NCI-H82 treated with DMSO at 0.1 percent for 48 hours (cell line): ENCODE measurements at regions not wholly inside any gene's neighbourhood (a gene's known extent, or its start where the extent isn't known, plus 50 kb on each side); places are given as distances from the start of the nearest gene placed in this dataset.
"Not testable (repeated sequence)": the region's sequence is repeated elsewhere in the genome, so short reads cannot be mapped to it uniquely, and the experiment has no call there.

Experiments
- DNase-seq: peaks from one replicate; lab custom pipeline; 2025; ENCODE audit not compliant: unreplicated experiment; lab: John Stamatoyannopoulos, UW

- not testable (repeated sequence) for DNase-seq
Observed at GRCh38 chr19:21668072-21668773, 99.2 kb downstream of the ZNF100 start.

GRCh38 chr19:21655540-21656126 is 111.7 kb downstream of the ZNF100 start:
- DNase-seq, result no peak

GRCh38 chr19:21651478-21651877 is 115.9 kb downstream of the ZNF100 start:
- DNase-seq, result not testable (repeated sequence)

GRCh38 chr19:21638776-21639175 is 128.6 kb downstream of the ZNF100 start:
- no peak for DNase-seq

GRCh38 chr19:21626924-21627697 is 121.7 kb downstream of the ZNF429 start:
- DNase-seq, result no peak

- DNase-seq, result no peak
Observed at GRCh38 chr19:21626091-21626490, 120.7 kb downstream of the ZNF429 start.

- no peak for DNase-seq
Observed at GRCh38 chr19:21622920-21623319, 117.5 kb downstream of the ZNF429 start.

- DNase-seq, result no peak
Observed at GRCh38 chr19:21621671-21622070, 116.3 kb downstream of the ZNF429 start.

GRCh38 chr19:21617740-21618339 is 112.4 kb downstream of the ZNF429 start:
- DNase-seq, result no peak

GRCh38 chr19:21614776-21615175 is 109.4 kb downstream of the ZNF429 start:
- not testable (repeated sequence) for DNase-seq

GRCh38 chr19:21613201-21613600 is 107.8 kb downstream of the ZNF429 start:
- DNase-seq, result not testable (repeated sequence)

GRCh38 chr19:21612403-21612872 is 107.0 kb downstream of the ZNF429 start:
- DNase-seq, result no peak

- no peak for DNase-seq
Observed at GRCh38 chr19:21611659-21612402, 106.4 kb downstream of the ZNF429 start.

- DNase-seq, result no peak
Observed at GRCh38 chr19:21610787-21611186, 105.4 kb downstream of the ZNF429 start.

GRCh38 chr19:21610341-21610740 is 104.9 kb downstream of the ZNF429 start:
- DNase-seq, result no peak

- DNase-seq, result no peak
Observed at GRCh38 chr19:21608571-21608970, 103.2 kb downstream of the ZNF429 start.

GRCh38 chr19:21607449-21607848 is 102.0 kb downstream of the ZNF429 start:
- no peak for DNase-seq

GRCh38 chr19:21607011-21607410 is 101.6 kb downstream of the ZNF429 start:
- DNase-seq, result not testable (repeated sequence)

- DNase-seq, result not testable (repeated sequence)
Observed at GRCh38 chr19:21606326-21606725, 100.9 kb downstream of the ZNF429 start.

- peak; percentile 82 for DNase-seq
Observed at GRCh38 chr19:21604951-21605476, 99.6 kb downstream of the ZNF429 start.
